ENCODE measurements at regions not wholly inside any gene's neighbourhood (a gene's known extent, or its start where the extent isn't known, plus 50 kb on each side); places are given as distances from the start of the nearest gene placed in this dataset.

DNA sequence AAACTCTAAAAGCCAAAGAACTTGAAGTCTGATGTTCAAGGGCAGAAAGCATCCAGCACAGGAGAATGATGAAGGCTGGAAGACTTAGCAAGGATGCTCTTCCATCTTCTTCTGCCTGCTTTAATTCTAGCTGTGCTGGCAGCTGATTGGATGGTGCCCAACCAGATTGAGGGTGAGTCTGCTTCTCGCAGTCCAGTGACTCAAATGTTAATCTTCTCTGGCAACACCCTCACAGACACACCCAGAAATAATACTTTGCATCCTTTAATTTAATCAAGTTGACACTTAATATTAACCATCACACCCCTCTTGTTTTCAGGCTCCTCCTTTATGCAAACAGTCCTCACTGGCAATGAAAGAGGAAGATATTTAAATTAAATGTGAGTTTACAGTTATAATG is 321.7 kb downstream of the TEX13C start:
- Histone ChIP-seq H3K36me3 (no peaks in the 10 kb centered on the region), H3K9me3 (no peaks in the 10 kb centered on the region), H3K27ac (no peak overlapping the region), H3K27me3 (no peaks in the 10 kb centered on the region), H3K4me3 (no peak overlapping the region), H3K4me1 (no peaks in the 10 kb centered on the region)
- TF ChIP-seq, protein P1, sequence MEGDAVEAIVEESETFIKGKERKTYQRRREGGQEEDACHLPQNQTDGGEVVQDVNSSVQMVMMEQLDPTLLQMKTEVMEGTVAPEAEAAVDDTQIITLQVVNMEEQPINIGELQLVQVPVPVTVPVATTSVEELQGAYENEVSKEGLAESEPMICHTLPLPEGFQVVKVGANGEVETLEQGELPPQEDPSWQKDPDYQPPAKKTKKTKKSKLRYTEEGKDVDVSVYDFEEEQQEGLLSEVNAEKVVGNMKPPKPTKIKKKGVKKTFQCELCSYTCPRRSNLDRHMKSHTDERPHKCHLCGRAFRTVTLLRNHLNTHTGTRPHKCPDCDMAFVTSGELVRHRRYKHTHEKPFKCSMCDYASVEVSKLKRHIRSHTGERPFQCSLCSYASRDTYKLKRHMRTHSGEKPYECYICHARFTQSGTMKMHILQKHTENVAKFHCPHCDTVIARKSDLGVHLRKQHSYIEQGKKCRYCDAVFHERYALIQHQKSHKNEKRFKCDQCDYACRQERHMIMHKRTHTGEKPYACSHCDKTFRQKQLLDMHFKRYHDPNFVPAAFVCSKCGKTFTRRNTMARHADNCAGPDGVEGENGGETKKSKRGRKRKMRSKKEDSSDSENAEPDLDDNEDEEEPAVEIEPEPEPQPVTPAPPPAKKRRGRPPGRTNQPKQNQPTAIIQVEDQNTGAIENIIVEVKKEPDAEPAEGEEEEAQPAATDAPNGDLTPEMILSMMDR (IDR thresholded peaks at IDR 0.05), result no peak
- intact Hi-C loops (cut with DNase I), result no loop called here
- no peak for DNase-seq (ENCODE audit: low spot score in 2 of 2)

DNA sequence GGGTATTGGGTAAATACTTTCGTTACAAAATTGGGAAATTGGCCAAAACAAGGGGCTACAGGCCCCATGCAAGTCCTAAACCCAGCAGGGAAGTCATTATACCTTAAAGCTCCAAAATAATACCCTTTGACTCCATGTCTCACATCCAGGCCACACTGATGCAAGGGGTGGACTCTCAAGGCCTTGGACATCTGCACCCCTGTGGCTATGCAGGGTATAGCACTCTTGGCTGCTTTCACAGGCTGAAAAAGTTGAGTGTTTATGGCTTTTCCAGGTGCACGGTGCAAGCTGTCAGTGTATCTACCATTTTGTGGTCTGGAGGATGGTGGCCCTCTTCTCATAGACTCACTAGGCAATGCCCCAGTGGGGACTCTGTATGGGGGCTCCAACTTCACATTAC is 326.5 kb downstream of the TEX13C start:
- Histone ChIP-seq H3K36me3 (no peaks in the 10 kb centered on the region), H3K9me3 (no peaks in the 10 kb centered on the region), H3K27me3 (no peaks in the 10 kb centered on the region), H3K4me1 (no peaks in the 10 kb centered on the region), H3K4me3 (no peak overlapping the region), H3K27ac (no peak overlapping the region)
- intact Hi-C loops (cut with DNase I), result no loop called here
- DNase-seq (ENCODE audit: low spot score in 2 of 2), result no peak
- TF ChIP-seq, protein P1 (IDR thresholded peaks at IDR 0.05), result no peak

DNA sequence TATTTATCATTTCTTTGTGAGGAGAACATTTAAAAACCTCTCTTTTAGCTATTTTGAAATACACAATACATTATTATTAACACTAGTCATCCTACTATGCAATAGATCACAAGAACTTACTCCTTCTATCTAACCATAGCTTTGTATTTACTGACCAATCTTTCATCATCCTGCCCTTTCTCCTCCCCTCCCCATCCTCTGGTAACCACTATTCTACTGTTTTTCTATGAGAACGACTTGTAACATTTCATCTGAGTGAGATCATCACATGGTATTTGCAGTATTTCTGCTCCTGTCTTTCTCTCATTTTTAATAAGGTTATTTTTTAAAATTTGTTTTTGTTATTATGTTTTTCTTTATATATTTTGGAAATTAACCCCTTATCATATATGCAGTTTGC is 331.8 kb downstream of the TEX13C start:
- Histone ChIP-seq H3K4me1 (no peaks in the 10 kb centered on the region), H3K4me3 (no peak overlapping the region), H3K27me3 (no peaks in the 10 kb centered on the region), H3K36me3 (no peaks in the 10 kb centered on the region), H3K9me3 (no peaks in the 10 kb centered on the region), H3K27ac (no peak overlapping the region)
- intact Hi-C loops (cut with DNase I), result no loop called here
- TF ChIP-seq, protein P1 (IDR thresholded peaks at IDR 0.05), result no peak
- DNase-seq (ENCODE audit: low spot score in 2 of 2), result no peak

DNA sequence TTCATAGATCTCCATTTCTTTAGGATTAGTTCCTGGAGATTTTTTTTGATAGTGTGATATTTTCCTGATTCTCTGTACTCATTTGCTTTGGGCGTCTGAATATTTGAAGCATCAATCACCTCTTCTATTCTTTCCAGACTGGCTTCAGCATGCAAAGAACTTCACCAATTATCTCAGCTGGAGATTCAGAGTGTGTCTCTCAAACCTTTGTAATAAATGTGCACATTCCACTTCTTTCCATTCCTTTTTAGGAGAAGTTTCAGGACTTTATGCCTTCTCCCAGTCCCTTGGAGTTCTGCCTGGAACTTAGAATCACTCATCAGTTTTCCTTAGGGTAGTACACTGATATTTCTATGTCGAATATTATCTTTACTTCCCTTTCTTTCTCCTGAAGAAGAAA is 334.8 kb downstream of the TEX13C start:
- no peak overlapping the region for H3K4me3 ChIP-seq
- no peaks in the 10 kb centered on the region for H3K4me1 ChIP-seq
- no peak for DNase-seq (ENCODE audit: low spot score in 2 of 2)
- no peaks in the 10 kb centered on the region for H3K36me3 ChIP-seq
- no peaks in the 10 kb centered on the region for H3K27me3 ChIP-seq
- no peaks in the 10 kb centered on the region for H3K9me3 ChIP-seq
- TF ChIP-seq, protein P1 (IDR thresholded peaks at IDR 0.05), result no peak
- intact Hi-C loops (cut with DNase I), result no loop called here
- H3K27ac ChIP-seq, result no peak overlapping the region

DNA sequence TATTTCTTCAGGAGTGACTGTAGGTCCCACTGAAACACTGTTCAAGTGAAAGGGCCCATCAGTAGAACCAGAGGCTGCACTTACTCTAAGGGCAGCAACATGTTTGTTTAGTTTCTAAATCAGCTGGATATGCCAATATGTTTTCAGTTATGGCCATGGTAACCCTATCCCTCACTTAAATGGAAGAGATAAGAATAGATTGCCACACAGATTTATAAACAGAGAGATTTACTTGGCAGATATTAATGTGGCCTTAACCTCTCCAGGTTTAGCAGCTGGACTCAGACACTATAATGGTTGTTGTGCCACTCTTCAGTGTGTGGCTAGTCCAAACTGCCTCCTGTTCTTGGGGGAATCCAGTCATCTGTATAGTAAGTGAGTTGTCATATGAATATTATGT is 354.1 kb downstream of the TEX13C start:
- intact Hi-C loops (cut with DNase I), result no loop called here
- no peaks in the 10 kb centered on the region for H3K9me3 ChIP-seq

DNA sequence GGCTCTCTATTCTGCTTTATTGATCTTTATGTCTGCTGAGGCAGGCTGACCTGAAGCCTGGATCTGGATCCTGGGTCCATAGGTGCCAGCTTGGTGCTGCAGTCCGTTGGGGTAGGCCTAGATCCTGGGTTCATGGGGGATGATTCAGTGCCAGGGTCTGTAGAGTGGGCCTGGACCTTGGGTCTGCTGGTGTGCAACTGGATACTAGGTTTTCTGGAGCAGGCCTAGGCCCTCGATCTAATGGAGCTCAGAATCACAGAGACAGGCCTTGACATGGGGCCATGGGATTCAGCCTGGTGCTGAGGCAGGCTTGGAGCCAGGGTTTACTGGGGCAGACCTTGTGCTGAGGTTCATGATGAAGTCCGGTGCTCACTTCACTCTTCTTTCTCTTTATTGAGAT is 358.6 kb downstream of the TEX13C start:
- Histone ChIP-seq H3K4me1 (no peaks in the 10 kb centered on the region), H3K4me3 (no peak overlapping the region), H3K27ac (no peak overlapping the region), H3K36me3 (no peaks in the 10 kb centered on the region), H3K27me3 (no peaks in the 10 kb centered on the region), H3K9me3 (no peaks in the 10 kb centered on the region)
- DNase-seq (ENCODE audit: low spot score in 2 of 2), result no peak
- TF ChIP-seq, protein P1 (IDR thresholded peaks at IDR 0.05), result no peak
- intact Hi-C loops (cut with DNase I), result no loop called here

More for the DNA sequence above, 354.1 kb downstream of the TEX13C start:
- Histone ChIP-seq H3K27ac (no peak overlapping the region), H3K36me3 (no peaks in the 10 kb centered on the region), H3K4me1 (no peaks in the 10 kb centered on the region), H3K27me3 (no peaks in the 10 kb centered on the region), H3K4me3 (no peak overlapping the region)
- DNase-seq (ENCODE audit: low spot score in 2 of 2), result no peak
- TF ChIP-seq, protein P1 (IDR thresholded peaks at IDR 0.05), result no peak

Data from ascending aorta (tissue), 2 donors.